Colonic mucosa (tissue), 4 donors: ENCODE measurements at regions not wholly inside any gene's neighbourhood (a gene's known extent, or its start where the extent isn't known, plus 50 kb on each side); places are given as distances from the start of the nearest gene placed in this dataset.
A peak's percentile ranks its signal among the peaks of the same experiment; 100 is the strongest.

ENCODE experiments used
- DNase-seq: peaks from one replicate; pipeline ENCODE4 v3.0.0-alpha.2; 2020
- H3K27ac ChIP-seq: fragments of 200-600 bp; one replicate; pipeline ENCODE4 v1.8.0; 2021
- H3K27me3 ChIP-seq: fragments of 200-600 bp; one replicate; pipeline ENCODE4 v1.8.0; 2021
- H3K36me3 ChIP-seq: fragments of 200-600 bp; one replicate; pipeline ENCODE4 v1.8.0; 2021
- H3K4me1 ChIP-seq: fragments of 200-600 bp; one replicate; pipeline ENCODE4 v1.8.0; 2021; ENCODE audit warnings: mild to moderate bottlenecking
- H3K4me3 ChIP-seq: fragments of 200-600 bp; one replicate; pipeline ENCODE4 v1.8.0; 2021
- H3K9ac ChIP-seq, 2 donors: one replicate each; pipeline ENCODE4 v1.7.0; 2013; ENCODE audit warnings: control low read depth in 2 of 2, low read depth in 2 of 2, low read length in 2 of 2
- H3K9me3 ChIP-seq: fragments of 200-600 bp; one replicate; pipeline ENCODE4 v1.8.0; 2021
- CTCF ChIP-seq: fragments of 200-600 bp; IDR thresholded peaks from one replicate; pipeline ENCODE4 v1.8.0; 2022; ENCODE audit warnings: antibody characterized with exemption, mild to moderate bottlenecking
- intact Hi-C: fragments of 100-400 bp; cut with DNase I; formaldehyde crosslinking; loops from one replicate; pipeline ENCODE4 v1.14.1; 2022
- donor health status: healthy.
- donor health status: DM: no; HTN: no; CAD: no.
- donor health status: DM: no; HTN: no; CAD: no.

- no peak overlapping the region for H3K27ac ChIP-seq
- H3K9me3 ChIP-seq, result no peaks in the 10 kb centered on the region
- DNase-seq, result no peak
- H3K27me3 ChIP-seq, result no peaks in the 10 kb centered on the region
- no peak for TF ChIP-seq CTCF
- H3K4me1 ChIP-seq, result peaks cover 10% of the 10 kb centered on the region
- H3K36me3 ChIP-seq, result no peaks in the 10 kb centered on the region
- H3K9ac ChIP-seq, result peak overlapping the region in 1 of 2 donors; percentile 2
- H3K4me3 ChIP-seq, result no peak overlapping the region
- intact Hi-C loops, result no loop called here
These were observed 401.2 kb upstream of the C2CD4B start for GRCh38 chr15:62566248-62566647.

- H3K9ac ChIP-seq, result peak overlapping the region in 1 of 2 donors; percentile 42
- H3K9me3 ChIP-seq, result no peaks in the 10 kb centered on the region
- peaks cover 10% of the 10 kb centered on the region for H3K4me1 ChIP-seq
- no peak overlapping the region for H3K4me3 ChIP-seq
- no peaks in the 10 kb centered on the region for H3K36me3 ChIP-seq
- H3K27ac ChIP-seq, result no peak overlapping the region
- no peak for DNase-seq
- intact Hi-C loops, result no loop called here
- H3K27me3 ChIP-seq, result no peaks in the 10 kb centered on the region
- TF ChIP-seq CTCF, result no peak
These were observed 402.4 kb upstream of the C2CD4B start for GRCh38 chr15:62567501-62567900.

DNA sequence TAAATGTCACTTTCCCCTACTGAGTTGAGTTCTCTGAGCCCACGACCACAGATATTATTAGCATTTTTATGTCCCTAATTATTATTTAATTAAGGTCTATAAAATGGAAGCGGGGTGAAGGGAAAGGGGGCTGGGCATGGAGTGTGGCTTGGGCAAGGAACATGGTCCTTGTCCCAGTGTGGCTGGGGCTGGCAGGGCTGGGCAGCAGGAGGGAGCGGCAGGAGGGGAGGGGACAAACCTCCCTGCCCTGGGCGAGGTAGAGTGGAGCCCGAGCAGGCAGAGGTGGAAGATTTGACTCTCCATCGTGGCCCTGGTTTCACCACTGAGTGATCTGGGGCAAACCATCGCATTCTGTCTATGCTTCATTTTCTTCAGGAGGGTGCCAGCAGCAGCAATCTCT lies 402.9 kb upstream of the C2CD4B start:
- Histone ChIP-seq H3K27ac (no peak overlapping the region), H3K27me3 (no peaks in the 10 kb centered on the region), H3K36me3 (no peaks in the 10 kb centered on the region), H3K4me3 (no peak overlapping the region), H3K9me3 (no peaks in the 10 kb centered on the region), H3K4me1 (peaks cover 10% of the 10 kb centered on the region), H3K9ac (peak overlapping the region in 1 of 2 donors; percentile 42)
- intact Hi-C loops, result no loop called here
- peak; percentile 64 for DNase-seq
- TF ChIP-seq CTCF, result no peak

GRCh38 chr15:62568702-62569101 lies 403.6 kb upstream of the C2CD4B start:
- H3K4me1 ChIP-seq, result peaks cover 10% of the 10 kb centered on the region
- no peak for DNase-seq
- intact Hi-C loops, result no loop called here
- no peaks in the 10 kb centered on the region for H3K27me3 ChIP-seq
- H3K27ac ChIP-seq, result peak overlapping the region; percentile 70
- H3K36me3 ChIP-seq, result no peaks in the 10 kb centered on the region
- peak overlapping the region in 1 of 2 donors; percentile 42 for H3K9ac ChIP-seq
- H3K9me3 ChIP-seq, result no peaks in the 10 kb centered on the region
- no peak for TF ChIP-seq CTCF
- H3K4me3 ChIP-seq, result no peak overlapping the region

DNA sequence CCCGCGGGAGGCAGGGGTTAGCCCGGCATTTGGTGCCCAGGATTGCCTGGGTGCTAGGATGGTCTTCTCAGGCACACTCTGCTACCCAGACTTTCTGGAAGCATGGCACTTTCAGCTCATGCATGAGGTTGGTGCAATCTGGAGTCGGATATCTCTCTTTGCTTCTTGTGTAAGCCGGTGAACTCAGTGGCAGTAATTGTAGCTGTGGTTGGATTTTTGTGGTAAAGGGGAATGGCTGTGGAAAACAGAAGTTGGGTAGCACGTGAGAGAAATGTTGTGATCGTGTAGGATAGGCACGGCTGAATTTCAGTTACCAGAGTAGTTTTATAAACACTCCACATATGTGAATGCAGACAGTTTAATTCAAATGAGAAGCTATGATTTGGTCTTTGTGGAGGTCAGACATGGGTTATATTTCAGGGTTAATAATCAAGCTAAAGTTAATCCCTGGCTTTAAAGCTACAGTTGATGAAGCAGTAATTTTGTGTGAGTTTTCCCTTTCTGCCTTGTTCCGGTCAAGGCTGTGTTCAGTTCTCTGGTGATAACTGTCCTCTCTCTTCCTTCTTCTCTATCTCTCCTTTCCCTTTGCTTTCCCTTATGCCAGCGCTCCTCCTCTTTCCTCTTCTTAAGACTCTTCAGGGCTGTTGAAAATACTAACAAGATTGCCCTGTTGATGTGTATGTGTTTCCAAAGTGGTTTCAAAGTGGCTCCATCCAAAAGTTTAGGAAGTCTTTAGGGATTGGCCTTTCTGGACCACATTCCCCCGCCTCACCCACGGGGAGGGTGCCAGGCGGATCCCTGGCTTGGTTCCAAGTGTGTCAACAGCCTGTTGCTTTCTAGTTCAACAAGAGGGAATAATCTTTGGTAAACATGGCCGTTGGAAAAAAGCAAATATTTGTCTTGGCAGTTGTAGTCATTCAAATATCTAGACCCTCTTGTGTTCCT lies 404.6 kb upstream of the C2CD4B start:
- no peaks in the 10 kb centered on the region for H3K27me3 ChIP-seq
- intact Hi-C loops, result no loop called here
- no peaks in the 10 kb centered on the region for H3K36me3 ChIP-seq
- DNase-seq, result peak; percentile 96
- H3K4me1 ChIP-seq, result peaks cover 10% of the 10 kb centered on the region
- H3K27ac ChIP-seq, result peak overlapping the region; percentile 70
- no peak for TF ChIP-seq CTCF
- peak overlapping the region; percentile 37 to 42 for H3K9ac ChIP-seq
- H3K9me3 ChIP-seq, result no peaks in the 10 kb centered on the region
- H3K4me3 ChIP-seq, result no peak overlapping the region
